ENCODE measurements at regions not wholly inside any gene's neighbourhood (a gene's known extent, or its start where the extent isn't known, plus 50 kb on each side); places are given as distances from the start of the nearest gene placed in this dataset.

- peaks cover 0 to 5% of the 10 kb centered on the region in 2 donors for H3K9me3 Mint-ChIP-seq
- DNase-seq (ENCODE audit: low spot score in 2 of 2), result no peak
- no peak for ATAC-seq
- no peak overlapping the region for H3K27ac Mint-ChIP-seq
- H3K36me3 Mint-ChIP-seq, result peaks cover 0 to 4% of the 10 kb centered on the region in 2 donors
Observed at GRCh38 chr4:36004204-36004851, 240.0 kb downstream of the ARAP2 start.

- no peak for ATAC-seq
- no peak for DNase-seq (ENCODE audit: low spot score in 2 of 2)
- peaks cover 0 to under 1% of the 10 kb centered on the region in 2 donors for H3K36me3 Mint-ChIP-seq
- no peak overlapping the region for H3K27ac Mint-ChIP-seq
- H3K9me3 Mint-ChIP-seq, result peaks cover 0 to 5% of the 10 kb centered on the region in 2 donors
Observed at GRCh38 chr4:36006226-36006625, 238.1 kb downstream of the ARAP2 start.

GRCh38 chr4:36010397-36010929 is 233.9 kb downstream of the ARAP2 start:
- no peaks in the 10 kb centered on the region for H3K36me3 Mint-ChIP-seq
- no peak for DNase-seq (ENCODE audit: low spot score in 2 of 2)
- no peak overlapping the region for H3K27ac Mint-ChIP-seq
- ATAC-seq, result no peak
- peaks cover 0 to 5% of the 10 kb centered on the region in 2 donors for H3K9me3 Mint-ChIP-seq

- Mint-ChIP-seq H3K36me3 (no peaks in the 10 kb centered on the region), H3K9me3 (peaks cover 0 to 5% of the 10 kb centered on the region in 2 donors), H3K27ac (no peak overlapping the region)
- no peak for DNase-seq (ENCODE audit: low spot score in 2 of 2)
- ATAC-seq, result no peak
Observed at GRCh38 chr4:36011381-36011780, 232.9 kb downstream of the ARAP2 start.

GRCh38 chr4:36012503-36012902 is 231.8 kb downstream of the ARAP2 start:
- DNase-seq (ENCODE audit: low spot score in 2 of 2) (no peak), ATAC-seq (no peak)
- no peaks in the 10 kb centered on the region for H3K9me3 Mint-ChIP-seq
- no peak overlapping the region for H3K27ac Mint-ChIP-seq
- no peaks in the 10 kb centered on the region for H3K36me3 Mint-ChIP-seq

GRCh38 chr4:36013206-36013605 is 231.1 kb downstream of the ARAP2 start:
- H3K9me3 Mint-ChIP-seq, result no peaks in the 10 kb centered on the region
- ATAC-seq, result no peak
- DNase-seq (ENCODE audit: low spot score in 2 of 2), result no peak
- no peaks in the 10 kb centered on the region for H3K36me3 Mint-ChIP-seq
- H3K27ac Mint-ChIP-seq, result no peak overlapping the region

Data from activated naive CD4-positive, alpha-beta T cell treated with anti-CD3 and anti-CD28 coated beads, Interleukin-2, amount 50 U/mL, for 72 hours (primary cell).